HepG2 (cell line): ENCODE measurements at regions not wholly inside any gene's neighbourhood (a gene's known extent, or its start where the extent isn't known, plus 50 kb on each side); places are given as distances from the start of the nearest gene placed in this dataset.

Source experiments
- BRCA1 ChIP-seq: sonication (generic); formaldehyde crosslinking; IDR thresholded peaks from 2 replicates; pipeline ENCODE4 v1.4.0; 2020; ENCODE audit warnings: missing genetic modification reagents
- CBX1 ChIP-seq: IDR thresholded peaks from one replicate; pipeline ENCODE4 v1.6.1; 2016; ENCODE audit warnings: antibody characterized with exemption, low read depth
- CCAR2 ChIP-seq: fragments of 200-400 bp; formaldehyde crosslinking; optimal IDR thresholded peaks from 2 replicates; pipeline ENCODE3; 2018; ENCODE audit warnings: low read depth, mild to moderate bottlenecking, low read length, moderate library complexity
- FLYWCH1 ChIP-seq: sonication (generic); formaldehyde crosslinking; IDR thresholded peaks from 2 replicates; pipeline ENCODE4 v1.8.1; 2023; ENCODE audit warnings: mild to moderate bottlenecking, missing genetic modification reagents
- IRX3 ChIP-seq: sonication (generic); formaldehyde crosslinking; IDR thresholded peaks from 2 replicates; pipeline ENCODE4 v1.8.1; 2023; ENCODE audit warnings: mild to moderate bottlenecking, low read depth, missing genetic modification reagents, borderline replicate concordance
- KDM1A ChIP-seq: IDR thresholded peaks from 2 replicates; pipeline ENCODE4 v1.6.1; 2016; ENCODE audit warnings: missing compliant biosample characterization
- KDM5B ChIP-seq: sonication (generic); formaldehyde crosslinking; IDR thresholded peaks from 2 replicates; pipeline ENCODE4 v1.4.0; 2020; ENCODE audit warnings: missing genetic modification reagents, mild to moderate bottlenecking, borderline replicate concordance
- MLLT10 ChIP-seq: sonication (generic); formaldehyde crosslinking; IDR thresholded peaks from 2 replicates; pipeline ENCODE4 v1.4.0; 2020; ENCODE audit warnings: missing genetic modification reagents
- NR2F6 ChIP-seq, 2 experiments: IDR thresholded peaks; 2 replicates each; pipeline ENCODE4 v1.6.1; 2016; ENCODE audit warnings: antibody characterized with exemption in 1 of 2, mild to moderate bottlenecking in 1 of 2
- RELA ChIP-seq: sonication (generic); formaldehyde crosslinking; IDR thresholded peaks from 2 replicates; pipeline ENCODE4 v1.4.0; 2020; ENCODE audit warnings: missing genetic modification reagents
- SRF ChIP-seq: IDR thresholded peaks from 2 replicates; pipeline ENCODE4 v1.6.1; 2011; ENCODE audit warnings: mild to moderate bottlenecking, low read depth, low read length, moderate library complexity
- ZC3H13 ChIP-seq: sonication (generic); formaldehyde crosslinking; IDR thresholded peaks from 2 replicates; pipeline ENCODE4 v1.8.1; 2023; ENCODE audit warnings: mild to moderate bottlenecking, missing genetic modification reagents, moderate library complexity
- ZNF20 ChIP-seq: sonication (generic); formaldehyde crosslinking; IDR thresholded peaks from 2 replicates; pipeline ENCODE4 v1.4.0; 2020; ENCODE audit warnings: mild to moderate bottlenecking, moderate library complexity, missing genetic modification reagents
- ZNF207 ChIP-seq: fragments of 450-650 bp; IDR thresholded peaks from 2 replicates; pipeline ENCODE4 v1.6.1; 2016; ENCODE audit warnings: antibody characterized with exemption, borderline replicate concordance
- ZNF34 ChIP-seq: sonication (generic); formaldehyde crosslinking; IDR thresholded peaks from 2 replicates; pipeline ENCODE4 v1.4.0; 2020; ENCODE audit warnings: mild to moderate bottlenecking, missing genetic modification reagents, borderline replicate concordance
- ZNF678 ChIP-seq: sonication (generic); formaldehyde crosslinking; IDR thresholded peaks from 2 replicates; pipeline ENCODE4 v1.4.0; 2020; ENCODE audit warnings: mild to moderate bottlenecking, missing genetic modification reagents
- ZNF780A ChIP-seq: sonication (generic); formaldehyde crosslinking; IDR thresholded peaks from 2 replicates; pipeline ENCODE4 v1.8.0; 2022; ENCODE audit warnings: mild to moderate bottlenecking, missing genetic modification reagents, moderate library complexity
- TF ChIP-seq, protein P1 (sequence below): sonication (generic); formaldehyde crosslinking; IDR thresholded peaks from 2 replicates; pipeline ENCODE4; 2020; ENCODE audit warnings: missing genetic modification reagents, mild to moderate bottlenecking, borderline replicate concordance
- TF ChIP-seq, protein P2 (sequence below): IDR thresholded peaks from 2 replicates; pipeline ENCODE4 v1.6.1; 2016
- TF ChIP-seq, protein P3 (sequence below): sonication (generic); formaldehyde crosslinking; IDR thresholded peaks from 2 replicates; pipeline ENCODE4 v1.9.0; 2021; ENCODE audit warnings: missing genetic modification reagents, mild to moderate bottlenecking, borderline replicate concordance
- TF ChIP-seq, protein P4 (sequence below): sonication (generic); formaldehyde crosslinking; conservative IDR thresholded peaks from 2 replicates; pipeline ENCODE4 v1.8.1; 2023; ENCODE audit warnings: missing genetic modification reagents
- TF ChIP-seq, protein P5 (sequence below): sonication (generic); formaldehyde crosslinking; IDR thresholded peaks from 2 replicates; pipeline ENCODE4 v1.8.0; 2022; ENCODE audit warnings: missing genetic modification reagents, mild to moderate bottlenecking, moderate library complexity, borderline replicate concordance

DNA sequence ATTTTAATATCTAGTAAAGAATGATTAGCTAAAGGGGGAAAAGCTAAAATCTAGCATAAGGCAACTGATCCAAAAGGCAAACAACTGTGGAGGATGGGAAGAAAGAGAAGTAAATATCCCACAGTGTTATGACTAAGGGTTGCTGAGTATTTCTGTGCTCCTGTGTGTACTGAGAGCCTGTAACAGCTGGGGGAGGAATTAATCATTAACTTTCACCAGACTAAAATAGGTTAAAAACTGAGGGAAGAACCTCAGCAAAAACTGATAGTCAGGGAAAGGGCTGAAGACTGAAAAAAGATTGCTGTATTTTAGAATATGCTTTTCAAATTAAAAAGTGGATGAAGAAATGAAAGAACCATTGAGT, 365.9 kb downstream of the CXXC4 start (continued):
- TF ChIP-seq ZC3H13 (CRISPR knock-in tag): no peak
- TF ChIP-seq KDM1A: no peak
- TF ChIP-seq CCAR2: no peak
- no peak for TF ChIP-seq CBX1
- TF ChIP-seq, protein P1, sequence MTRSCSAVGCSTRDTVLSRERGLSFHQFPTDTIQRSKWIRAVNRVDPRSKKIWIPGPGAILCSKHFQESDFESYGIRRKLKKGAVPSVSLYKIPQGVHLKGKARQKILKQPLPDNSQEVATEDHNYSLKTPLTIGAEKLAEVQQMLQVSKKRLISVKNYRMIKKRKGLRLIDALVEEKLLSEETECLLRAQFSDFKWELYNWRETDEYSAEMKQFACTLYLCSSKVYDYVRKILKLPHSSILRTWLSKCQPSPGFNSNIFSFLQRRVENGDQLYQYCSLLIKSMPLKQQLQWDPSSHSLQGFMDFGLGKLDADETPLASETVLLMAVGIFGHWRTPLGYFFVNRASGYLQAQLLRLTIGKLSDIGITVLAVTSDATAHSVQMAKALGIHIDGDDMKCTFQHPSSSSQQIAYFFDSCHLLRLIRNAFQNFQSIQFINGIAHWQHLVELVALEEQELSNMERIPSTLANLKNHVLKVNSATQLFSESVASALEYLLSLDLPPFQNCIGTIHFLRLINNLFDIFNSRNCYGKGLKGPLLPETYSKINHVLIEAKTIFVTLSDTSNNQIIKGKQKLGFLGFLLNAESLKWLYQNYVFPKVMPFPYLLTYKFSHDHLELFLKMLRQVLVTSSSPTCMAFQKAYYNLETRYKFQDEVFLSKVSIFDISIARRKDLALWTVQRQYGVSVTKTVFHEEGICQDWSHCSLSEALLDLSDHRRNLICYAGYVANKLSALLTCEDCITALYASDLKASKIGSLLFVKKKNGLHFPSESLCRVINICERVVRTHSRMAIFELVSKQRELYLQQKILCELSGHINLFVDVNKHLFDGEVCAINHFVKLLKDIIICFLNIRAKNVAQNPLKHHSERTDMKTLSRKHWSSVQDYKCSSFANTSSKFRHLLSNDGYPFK (CRISPR knock-in tag): no peak
- TF ChIP-seq ZNF34 (CRISPR knock-in tag): no peak
- no peak for TF ChIP-seq ZNF780A (CRISPR knock-in tag)
- TF ChIP-seq, protein P2, sequence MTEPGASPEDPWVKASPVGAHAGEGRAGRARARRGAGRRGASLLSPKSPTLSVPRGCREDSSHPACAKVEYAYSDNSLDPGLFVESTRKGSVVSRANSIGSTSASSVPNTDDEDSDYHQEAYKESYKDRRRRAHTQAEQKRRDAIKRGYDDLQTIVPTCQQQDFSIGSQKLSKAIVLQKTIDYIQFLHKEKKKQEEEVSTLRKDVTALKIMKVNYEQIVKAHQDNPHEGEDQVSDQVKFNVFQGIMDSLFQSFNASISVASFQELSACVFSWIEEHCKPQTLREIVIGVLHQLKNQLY (CRISPR knock-in tag): no peak
- TF ChIP-seq ZNF678 (CRISPR knock-in tag): no peak
- TF ChIP-seq, protein P3, sequence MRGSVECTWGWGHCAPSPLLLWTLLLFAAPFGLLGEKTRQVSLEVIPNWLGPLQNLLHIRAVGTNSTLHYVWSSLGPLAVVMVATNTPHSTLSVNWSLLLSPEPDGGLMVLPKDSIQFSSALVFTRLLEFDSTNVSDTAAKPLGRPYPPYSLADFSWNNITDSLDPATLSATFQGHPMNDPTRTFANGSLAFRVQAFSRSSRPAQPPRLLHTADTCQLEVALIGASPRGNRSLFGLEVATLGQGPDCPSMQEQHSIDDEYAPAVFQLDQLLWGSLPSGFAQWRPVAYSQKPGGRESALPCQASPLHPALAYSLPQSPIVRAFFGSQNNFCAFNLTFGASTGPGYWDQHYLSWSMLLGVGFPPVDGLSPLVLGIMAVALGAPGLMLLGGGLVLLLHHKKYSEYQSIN (CRISPR knock-in tag): no peak
- TF ChIP-seq RELA (CRISPR knock-in tag): no peak
- TF ChIP-seq ZNF20: no peak
- TF ChIP-seq BRCA1 (CRISPR knock-in tag): no peak
- TF ChIP-seq FLYWCH1 (CRISPR knock-in tag): no peak
- no peak for TF ChIP-seq ZNF207
- TF ChIP-seq NR2F6 (IDR thresholded peaks at IDR 0.05): no peak
- TF ChIP-seq NR2F6 (CRISPR knock-in tag; IDR thresholded peaks at IDR 0.05): no peak
- no peak for TF ChIP-seq KDM5B (CRISPR knock-in tag)
- TF ChIP-seq, protein P4, sequence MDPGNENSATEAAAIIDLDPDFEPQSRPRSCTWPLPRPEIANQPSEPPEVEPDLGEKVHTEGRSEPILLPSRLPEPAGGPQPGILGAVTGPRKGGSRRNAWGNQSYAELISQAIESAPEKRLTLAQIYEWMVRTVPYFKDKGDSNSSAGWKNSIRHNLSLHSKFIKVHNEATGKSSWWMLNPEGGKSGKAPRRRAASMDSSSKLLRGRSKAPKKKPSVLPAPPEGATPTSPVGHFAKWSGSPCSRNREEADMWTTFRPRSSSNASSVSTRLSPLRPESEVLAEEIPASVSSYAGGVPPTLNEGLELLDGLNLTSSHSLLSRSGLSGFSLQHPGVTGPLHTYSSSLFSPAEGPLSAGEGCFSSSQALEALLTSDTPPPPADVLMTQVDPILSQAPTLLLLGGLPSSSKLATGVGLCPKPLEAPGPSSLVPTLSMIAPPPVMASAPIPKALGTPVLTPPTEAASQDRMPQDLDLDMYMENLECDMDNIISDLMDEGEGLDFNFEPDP (CRISPR knock-in tag): no peak
- TF ChIP-seq, protein P5, sequence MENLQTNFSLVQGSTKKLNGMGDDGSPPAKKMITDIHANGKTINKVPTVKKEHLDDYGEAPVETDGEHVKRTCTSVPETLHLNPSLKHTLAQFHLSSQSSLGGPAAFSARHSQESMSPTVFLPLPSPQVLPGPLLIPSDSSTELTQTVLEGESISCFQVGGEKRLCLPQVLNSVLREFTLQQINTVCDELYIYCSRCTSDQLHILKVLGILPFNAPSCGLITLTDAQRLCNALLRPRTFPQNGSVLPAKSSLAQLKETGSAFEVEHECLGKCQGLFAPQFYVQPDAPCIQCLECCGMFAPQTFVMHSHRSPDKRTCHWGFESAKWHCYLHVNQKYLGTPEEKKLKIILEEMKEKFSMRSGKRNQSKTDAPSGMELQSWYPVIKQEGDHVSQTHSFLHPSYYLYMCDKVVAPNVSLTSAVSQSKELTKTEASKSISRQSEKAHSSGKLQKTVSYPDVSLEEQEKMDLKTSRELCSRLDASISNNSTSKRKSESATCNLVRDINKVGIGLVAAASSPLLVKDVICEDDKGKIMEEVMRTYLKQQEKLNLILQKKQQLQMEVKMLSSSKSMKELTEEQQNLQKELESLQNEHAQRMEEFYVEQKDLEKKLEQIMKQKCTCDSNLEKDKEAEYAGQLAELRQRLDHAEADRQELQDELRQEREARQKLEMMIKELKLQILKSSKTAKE (CRISPR knock-in tag): no peak
- no peak for TF ChIP-seq MLLT10
- TF ChIP-seq IRX3 (CRISPR knock-in tag): no peak
- TF ChIP-seq SRF: no peak
